ENCODE measurements at regions not wholly inside any gene's neighbourhood (a gene's known extent, or its start where the extent isn't known, plus 50 kb on each side); places are given as distances from the start of the nearest gene placed in this dataset.
A peak's percentile ranks its signal among the peaks of the same experiment; 100 is the strongest.
"Not testable (repeated sequence)": the region's sequence is repeated elsewhere in the genome, so short reads cannot be mapped to it uniquely, and the experiment has no call there.

- DNase-seq, result no peak
These were observed 191.6 kb upstream of the SLC16A7 start for GRCh38 chr12:59404109-59404650.

- peak in 1 of 2 experiments; percentile 1 for DNase-seq
These were observed 192.4 kb upstream of the SLC16A7 start for GRCh38 chr12:59403259-59403932.

- no peak for DNase-seq
These were observed 194.0 kb upstream of the SLC16A7 start for GRCh38 chr12:59401862-59402261.

- no peak for DNase-seq
These were observed 197.7 kb upstream of the SLC16A7 start for GRCh38 chr12:59398164-59398563.

- DNase-seq, result no peak
These were observed 198.9 kb upstream of the SLC16A7 start for GRCh38 chr12:59396919-59397318.

GRCh38 chr12:59396519-59396918 is 199.3 kb upstream of the SLC16A7 start:
- no peak for DNase-seq

- not testable (repeated sequence) for DNase-seq
These were observed 200.5 kb upstream of the SLC16A7 start for GRCh38 chr12:59395310-59395709.

- no peak for DNase-seq
These were observed 202.3 kb upstream of the SLC16A7 start for GRCh38 chr12:59393506-59393905.

GRCh38 chr12:59389968-59390576 is 205.8 kb upstream of the SLC16A7 start:
- no peak for DNase-seq

- DNase-seq, result no peak
These were observed 207.1 kb upstream of the SLC16A7 start for GRCh38 chr12:59388694-59389093.

GRCh38 chr12:59388176-59388575 is 207.7 kb upstream of the SLC16A7 start:
- DNase-seq, result no peak

- DNase-seq, result no peak
These were observed 209.6 kb upstream of the SLC16A7 start for GRCh38 chr12:59386236-59386635.

- no peak for DNase-seq
These were observed 212.6 kb upstream of the SLC16A7 start for GRCh38 chr12:59383079-59383822.

- no peak for DNase-seq
These were observed 213.3 kb upstream of the SLC16A7 start for GRCh38 chr12:59382282-59383078.

- DNase-seq, result no peak
These were observed 214.7 kb upstream of the SLC16A7 start for GRCh38 chr12:59381106-59381505.

GRCh38 chr12:59375633-59376032 is 220.2 kb upstream of the SLC16A7 start:
- DNase-seq, result no peak

- DNase-seq, result no peak
These were observed 221.0 kb upstream of the SLC16A7 start for GRCh38 chr12:59374783-59375182.

GRCh38 chr12:59372956-59373355 is 222.9 kb upstream of the SLC16A7 start:
- DNase-seq, result no peak

- no peak for DNase-seq
These were observed 224.9 kb upstream of the SLC16A7 start for GRCh38 chr12:59370933-59371332.

- no peak for DNase-seq
These were observed 230.7 kb upstream of the SLC16A7 start for GRCh38 chr12:59365133-59365532.

GRCh38 chr12:59357811-59358210 is 238.0 kb upstream of the SLC16A7 start:
- DNase-seq, result no peak

- DNase-seq, result not testable (repeated sequence)
These were observed 249.6 kb upstream of the SLC16A7 start for GRCh38 chr12:59346248-59346647.

- no peak for DNase-seq
These were observed 250.4 kb upstream of the SLC16A7 start for GRCh38 chr12:59345406-59345805.

All from activated CD4-positive, alpha-beta T cell treated with anti-CD3 and anti-CD28 coated beads, Interleukin-2, amount 50 U/mL, for 4 hours (primary cell).